A549 (cell line): ENCODE measurements at regions not wholly inside any gene's neighbourhood (a gene's known extent, or its start where the extent isn't known, plus 50 kb on each side); places are given as distances from the start of the nearest gene placed in this dataset.

Source experiments
- ATAC-seq, 2 experiments: fragments of 200-7000 bp in 1 of 2; fragments of >200 bp in 1 of 2; cut with Nextera tagmentation in 1 of 2; cut with Tn5 transposase in 1 of 2; 3 replicates each; pipeline versions ENCODE4 v1.8.0 to v1.9.1; 2018 to 2020; ENCODE audit warnings: mild to moderate bottlenecking in 1 of 2, moderate library complexity in 1 of 2
- CTCF ChIA-PET: fragments of 300-600 bp; sonication (Branson Sonifier 250); formaldehyde crosslinking; extraction: SDS; loops from one replicate; lab custom pipeline; 2021; ENCODE audit warnings: antibody characterized with exemption, inconsistent platforms; lab: Yijun Ruan, JAX
- POLR2A ChIA-PET: fragments of 350-600 bp; formaldehyde crosslinking; extraction: SDS; loops from one replicate; lab custom pipeline; 2021; ENCODE audit warnings: antibody characterized with exemption, inconsistent platforms; lab: Yijun Ruan, JAX
- DNase-seq, 2 experiments: peaks; one replicate each; pipeline versions ENCODE4 v3.0.0 to v3.0.0-alpha.2; 2011 to 2016; ENCODE audit warnings: low read depth in 1 of 2, low spot score in 1 of 2
- FAIRE-seq: peaks from 2 replicates; lab custom pipeline; 2011; peaks lifted over from hg19 to GRCh38; lab: Jason Lieb, UNC
- H3K27ac ChIP-seq, 2 experiments: fragments of >200 bp; sonication (Bioruptor Twin); formaldehyde crosslinking; 3 replicates each; pipeline ENCODE4 v1.5.1; 2016 to 2017
- H3K4me1 ChIP-seq: fragments of >200 bp; sonication (Bioruptor Twin); formaldehyde crosslinking; 3 replicates; pipeline ENCODE4 v1.6.1; 2016
- H3K4me2 ChIP-seq: fragments of >200 bp; sonication (Bioruptor Twin); formaldehyde crosslinking; 3 replicates; pipeline ENCODE4 v1.6.1; 2016
- H3K4me3 ChIP-seq: fragments of >200 bp; sonication (Bioruptor Twin); formaldehyde crosslinking; 3 replicates; pipeline ENCODE4 v1.5.1; 2016
- H3K9me3 ChIP-seq: fragments of >200 bp; sonication (Bioruptor Twin); formaldehyde crosslinking; 3 replicates; pipeline ENCODE4 v1.6.1; 2016
- BHLHE40 ChIP-seq: IDR thresholded peaks from 2 replicates; pipeline ENCODE4 v1.6.1; 2012; ENCODE audit warnings: low read depth, low read length, inconsistent platforms
- CBX8 ChIP-seq: fragments of 200-600 bp; sonication (generic); IDR thresholded peaks from 2 replicates; pipeline ENCODE4 v1.6.1; 2016
- CHD4 ChIP-seq: fragments of 200-600 bp; sonication (generic); IDR thresholded peaks from 2 replicates; pipeline ENCODE4 v1.6.1; 2016; ENCODE audit warnings: antibody characterized with exemption, mild to moderate bottlenecking, borderline replicate concordance
- EHF ChIP-seq: fragments of 250-450 bp; sonication (Bioruptor Pico); IDR thresholded peaks from 2 replicates; pipeline ENCODE4 v1.5.0; 2020; ENCODE audit warnings: mild to moderate bottlenecking
- EHMT2 ChIP-seq: fragments of 200-600 bp; sonication (generic); IDR thresholded peaks from 2 replicates; pipeline ENCODE4 v1.6.1; 2016; ENCODE audit warnings: antibody characterized with exemption, low read depth, mild to moderate bottlenecking, moderate library complexity
- EP300 ChIP-seq, 2 experiments: fragments of >200 bp; sonication (Bioruptor Twin); formaldehyde crosslinking; IDR thresholded peaks; 2 replicates in 1 of 2; 3 replicates in 1 of 2; pipeline ENCODE4 v1.6.1; 2016 to 2017
- FOXS1 ChIP-seq: fragments of 250-450 bp; sonication (Bioruptor Pico); IDR thresholded peaks from 2 replicates; pipeline ENCODE4 v1.5.0; 2020; ENCODE audit warnings: mild to moderate bottlenecking, moderate library complexity
- GATA3 ChIP-seq: IDR thresholded peaks from 2 replicates; pipeline ENCODE4 v1.6.1; 2012; ENCODE audit warnings: borderline replicate concordance
- HDAC2 ChIP-seq: fragments of 200-600 bp; sonication (generic); IDR thresholded peaks from 2 replicates; pipeline ENCODE4 v1.6.1; 2016
- HMGXB4 ChIP-seq: fragments of 250-450 bp; sonication (Bioruptor Pico); IDR thresholded peaks from 2 replicates; pipeline ENCODE4 v1.5.0; 2021; ENCODE audit warnings: mild to moderate bottlenecking, moderate library complexity, borderline replicate concordance
- HOXA7 ChIP-seq: fragments of 250-450 bp; sonication (Bioruptor Pico); IDR thresholded peaks from 2 replicates; pipeline ENCODE4 v1.5.0; 2020; ENCODE audit warnings: mild to moderate bottlenecking, moderate library complexity
- MAX ChIP-seq: IDR thresholded peaks from 2 replicates; pipeline ENCODE4 v1.6.1; 2012
- MAZ ChIP-seq: fragments of 150-350 bp; IDR thresholded peaks from 2 replicates; pipeline ENCODE4 v1.6.1; 2014; ENCODE audit warnings: antibody characterized with exemption, low read depth, low read length, borderline replicate concordance
- MYC ChIP-seq: IDR thresholded peaks from 2 replicates; pipeline ENCODE4 v1.6.1; 2012; ENCODE audit warnings: mild to moderate bottlenecking, inconsistent platforms, low read length, improper control_type of control experiment, borderline replicate concordance
- NFE2L2 ChIP-seq: fragments of 150-350 bp; conservative IDR thresholded peaks from 2 replicates; pipeline ENCODE4 v1.6.1; 2014; ENCODE audit warnings: low read length
- NPAS2 ChIP-seq: fragments of 250-450 bp; sonication (Bioruptor Pico); IDR thresholded peaks from 2 replicates; pipeline ENCODE4 v1.8.0; 2022; ENCODE audit warnings: mild to moderate bottlenecking, moderate library complexity, borderline replicate concordance
- PBX3 ChIP-seq: IDR thresholded peaks from 2 replicates; pipeline ENCODE4 v1.6.1; 2012
- RARB ChIP-seq: fragments of 250-450 bp; sonication (Bioruptor Pico); IDR thresholded peaks from 2 replicates; pipeline ENCODE4 v1.8.0; 2021; ENCODE audit warnings: mild to moderate bottlenecking, moderate library complexity
- RFX5 ChIP-seq: fragments of 450-650 bp; IDR thresholded peaks from 2 replicates; pipeline ENCODE4 v1.7.1; 2014; ENCODE audit warnings: antibody characterized with exemption, mild to moderate bottlenecking, moderate library complexity
- SREBF2 ChIP-seq: fragments of 450-650 bp; IDR thresholded peaks from 2 replicates; pipeline ENCODE4 v1.6.1; 2014; ENCODE audit warnings: mild to moderate bottlenecking, moderate library complexity
- USF2 ChIP-seq: fragments of 450-650 bp; IDR thresholded peaks from 2 replicates; pipeline ENCODE4 v1.6.1; 2014; ENCODE audit warnings: antibody characterized with exemption
- ZC3H11A ChIP-seq: fragments of 450-650 bp; IDR thresholded peaks from 2 replicates; pipeline ENCODE4 v1.6.1; 2014; ENCODE audit warnings: antibody characterized with exemption, mild to moderate bottlenecking
- ZFP36 ChIP-seq: fragments of 450-650 bp; IDR thresholded peaks from 2 replicates; pipeline ENCODE4 v1.6.1; 2014; ENCODE audit warnings: borderline replicate concordance; ENCODE audit not compliant: partially characterized antibody
- WGBS: methylation state at CpG from one replicate; pipeline ENCODE4 v1.1.6; 2017; ENCODE audit errors: missing lambda C conversion rate; 5-methylcytosine and 5-hydroxymethylcytosine counted together
- TF ChIP-seq, protein P1 (sequence below): fragments of 150-350 bp; IDR thresholded peaks from 2 replicates; pipeline ENCODE4 v1.6.1; 2014; ENCODE audit warnings: low read depth, mild to moderate bottlenecking, low read length

DNA sequence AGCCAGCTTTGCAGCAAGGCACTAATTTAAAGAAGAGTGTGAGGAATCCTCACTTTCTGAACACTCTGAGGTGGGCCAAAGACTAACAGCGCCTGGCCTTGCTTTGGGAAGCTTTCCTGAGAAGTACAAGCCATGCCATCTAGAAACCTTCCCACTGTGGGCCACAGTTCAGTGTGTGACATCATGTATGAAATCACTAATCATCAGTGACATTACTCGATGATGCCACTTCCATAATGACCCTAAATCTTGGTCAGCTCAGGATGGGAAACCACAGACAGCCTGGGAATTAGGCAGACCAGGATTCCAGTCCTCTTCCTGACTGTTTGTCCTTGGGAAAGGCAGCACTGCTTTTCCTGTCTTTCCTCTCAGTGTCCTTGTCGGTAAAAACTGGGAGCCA, 54.2 kb upstream of the HSPA9 start:
- no peak for DNase-seq
- no peak overlapping the region for H3K4me3 ChIP-seq
- no peak overlapping the region for H3K27ac ChIP-seq
- no peak for ATAC-seq
- no peak for FAIRE-seq
- POLR2A ChIA-PET: no interaction called here
- no peak overlapping the region for H3K4me2 ChIP-seq
- 74% methylated on average over 3 of the region's 3 CpGs for WGBS
- no peaks in the 10 kb centered on the region for H3K9me3 ChIP-seq
- TF ChIP-seq CBX8 (no peak), HDAC2 (no peak), EHMT2 (no peak), PBX3 (no peak), GATA3 (no peak), RARB (CRISPR knock-in tag) (no peak), MAZ (no peak), SREBF2 (no peak), MAX (no peak), EHF (CRISPR knock-in tag) (no peak)
- H3K4me1 ChIP-seq: no peaks in the 10 kb centered on the region
- CTCF ChIA-PET: interaction anchor here (0.7 to 1.8 kb wide), 2 partner anchors 12 to 633 kb away, joined by 3 to 4 read pairs; no protein-coding TSS in a partner anchor

GRCh38 chr5:138626333-138626944, 51.2 kb upstream of the HSPA9 start:
- ATAC-seq: no peak
- WGBS: 82% methylated on average over 5 of the region's 5 CpGs
- ChIA-PET POLR2A (no interaction called here), CTCF (no interaction called here)
- no peak for DNase-seq
- no peak overlapping the region for H3K4me3 ChIP-seq
- no peak for TF ChIP-seq USF2
- TF ChIP-seq, protein P1, sequence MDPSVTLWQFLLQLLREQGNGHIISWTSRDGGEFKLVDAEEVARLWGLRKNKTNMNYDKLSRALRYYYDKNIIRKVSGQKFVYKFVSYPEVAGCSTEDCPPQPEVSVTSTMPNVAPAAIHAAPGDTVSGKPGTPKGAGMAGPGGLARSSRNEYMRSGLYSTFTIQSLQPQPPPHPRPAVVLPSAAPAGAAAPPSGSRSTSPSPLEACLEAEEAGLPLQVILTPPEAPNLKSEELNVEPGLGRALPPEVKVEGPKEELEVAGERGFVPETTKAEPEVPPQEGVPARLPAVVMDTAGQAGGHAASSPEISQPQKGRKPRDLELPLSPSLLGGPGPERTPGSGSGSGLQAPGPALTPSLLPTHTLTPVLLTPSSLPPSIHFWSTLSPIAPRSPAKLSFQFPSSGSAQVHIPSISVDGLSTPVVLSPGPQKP: no peak
- TF ChIP-seq NPAS2 (CRISPR knock-in tag): no peak
- no peak for TF ChIP-seq RFX5
- TF ChIP-seq NFE2L2: no peak
- no peak for TF ChIP-seq EP300 (IDR thresholded peaks at IDR 0.05)
- TF ChIP-seq BHLHE40: no peak
- no peak for TF ChIP-seq RARB (CRISPR knock-in tag)
- TF ChIP-seq, all 56 proteins: peak for 0
- FAIRE-seq: no peak
- no peaks in the 10 kb centered on the region for H3K4me1 ChIP-seq
- H3K27ac ChIP-seq: no peak overlapping the region
- no peak overlapping the region for H3K4me2 ChIP-seq
- no peaks in the 10 kb centered on the region for H3K9me3 ChIP-seq

DNA sequence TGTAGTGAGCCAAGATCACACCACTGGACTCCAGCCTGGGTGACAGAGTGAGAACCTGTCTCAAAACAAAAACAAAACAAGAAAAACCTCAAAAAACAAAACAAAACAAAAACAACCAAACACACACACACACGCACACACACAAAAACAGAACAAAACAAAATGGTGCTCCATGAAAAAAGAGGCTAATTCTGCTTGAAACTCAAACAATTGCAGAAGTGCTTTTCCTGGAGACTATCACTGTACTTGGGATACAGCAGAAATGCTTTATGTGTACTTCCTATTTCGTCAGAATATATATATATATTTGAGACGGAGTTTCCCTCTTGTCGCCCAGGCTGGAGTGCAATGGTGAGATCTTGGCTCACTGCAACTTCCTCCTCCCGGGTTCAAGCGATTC, 49.9 kb upstream of the HSPA9 start:
- ATAC-seq (no peak), FAIRE-seq (no peak), DNase-seq (no peak)
- Histone ChIP-seq H3K4me1 (no peaks in the 10 kb centered on the region), H3K27ac (no peak overlapping the region), H3K4me3 (no peak overlapping the region), H3K4me2 (no peak overlapping the region), H3K9me3 (no peaks in the 10 kb centered on the region)
- ChIA-PET CTCF (interaction anchor here (0.8 kb wide), 1 partner anchor 15 kb away, joined by 4 read pairs; no protein-coding TSS in a partner anchor), POLR2A (no interaction called here)
- TF ChIP-seq HOXA7 (CRISPR knock-in tag) (no peak), ZFP36 (no peak), EHMT2 (no peak), HMGXB4 (CRISPR knock-in tag) (no peak), FOXS1 (CRISPR knock-in tag) (no peak), MAX (no peak), NFE2L2 (no peak), ZC3H11A (no peak), CHD4 (no peak), MYC (no peak)
- 83% methylated on average over 6 of the region's 6 CpGs for WGBS
